Tibial nerve (tissue), 4 donors: ENCODE measurements at regions not wholly inside any gene's neighbourhood (a gene's known extent, or its start where the extent isn't known, plus 50 kb on each side); places are given as distances from the start of the nearest gene placed in this dataset.
A peak's percentile ranks its signal among the peaks of the same experiment; 100 is the strongest.

ENCODE experiments used
- DNase-seq, 2 donors: peaks; one replicate each; pipeline ENCODE4 v3.0.0-alpha.2; 2019; ENCODE audit warnings: low spot score in 2 of 2
- H3K27ac ChIP-seq, 4 donors: fragments of 200-600 bp; sonication (generic) in 3 of 4; one replicate each; pipeline ENCODE4 v1.5.1; 2017 to 2019; ENCODE audit warnings: mild to moderate bottlenecking in 1 of 4
- H3K27me3 ChIP-seq, 2 donors: fragments of 200-600 bp; sonication (generic) in 1 of 2; one replicate each; pipeline versions ENCODE4 v1.5.1 to v1.6.0; 2017 to 2019
- H3K36me3 ChIP-seq, 3 donors: fragments of 200-600 bp; sonication (generic); one replicate each; pipeline ENCODE4 v1.5.1; 2018 to 2019
- H3K4me1 ChIP-seq, 4 donors: fragments of 200-600 bp; sonication (generic) in 3 of 4; one replicate each; pipeline ENCODE4 v1.5.1; 2017 to 2019
- H3K4me3 ChIP-seq, 4 donors: fragments of 200-600 bp; sonication (generic) in 3 of 4; one replicate each; pipeline ENCODE4 v1.5.1; 2017 to 2019; ENCODE audit warnings: mild to moderate bottlenecking in 1 of 4, moderate library complexity in 1 of 4
- H3K9me3 ChIP-seq, 4 donors: fragments of 200-600 bp; sonication (generic) in 3 of 4; one replicate each; pipeline ENCODE4 v1.5.1; 2017 to 2019
- EP300 ChIP-seq, 2 donors: sonication (generic); formaldehyde crosslinking; IDR thresholded peaks; one replicate each; pipeline ENCODE4 v1.6.1; 2017; ENCODE audit warnings: antibody characterized with exemption in 2 of 2, mild to moderate bottlenecking in 1 of 2
- POLR2A ChIP-seq, 2 donors: fragments of 450-650 bp; IDR thresholded peaks; one replicate each; pipeline ENCODE4 v1.6.1; 2017; ENCODE audit warnings: antibody characterized with exemption in 2 of 2, mild to moderate bottlenecking in 2 of 2, moderate library complexity in 2 of 2
- WGBS, 2 donors: methylation state at CpG; one replicate each; pipeline ENCODE4 v1.1.5; 2018; 5-methylcytosine and 5-hydroxymethylcytosine counted together
- TF ChIP-seq, protein P1 (sequence below), 5 experiments: fragments of 200-600 bp in 3 of 5; fragments of 450-650 bp in 2 of 5; sonication (generic) in 3 of 5; IDR thresholded peaks; one replicate each; pipeline ENCODE4 v1.5.1; 2016 to 2019; ENCODE audit warnings: antibody characterized with exemption in 5 of 5, mild to moderate bottlenecking in 3 of 5, moderate library complexity in 2 of 5

DNA sequence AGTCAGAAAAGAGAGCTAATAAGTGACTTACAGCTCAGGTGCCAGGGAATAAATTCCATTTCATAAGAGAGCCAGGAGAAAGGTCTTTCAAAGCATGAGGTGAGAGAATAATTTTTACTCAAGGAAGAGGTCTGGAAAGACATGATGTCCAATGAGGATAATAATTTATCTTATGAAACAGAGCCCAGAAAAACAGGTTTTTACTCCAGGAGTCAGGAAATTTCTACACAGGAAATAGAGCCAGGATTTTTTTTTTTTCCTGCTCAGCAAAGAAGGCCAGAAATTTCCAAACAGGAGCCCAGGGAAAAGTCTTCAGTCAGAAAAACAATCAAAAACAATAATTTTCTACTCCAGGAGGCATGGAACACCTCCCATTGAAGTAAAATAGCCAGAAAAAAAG is 1185.7 kb upstream of the TSPY4 start:
- H3K36me3 ChIP-seq = no peaks in the 10 kb centered on the region
- H3K4me3 ChIP-seq = no peak overlapping the region
- TF ChIP-seq EP300 (IDR thresholded peaks at IDR 0.05) (peak in 1 of 2 donors; percentile 7), POLR2A (IDR thresholded peaks at IDR 0.05) (no peak)
- TF ChIP-seq, protein P1, sequence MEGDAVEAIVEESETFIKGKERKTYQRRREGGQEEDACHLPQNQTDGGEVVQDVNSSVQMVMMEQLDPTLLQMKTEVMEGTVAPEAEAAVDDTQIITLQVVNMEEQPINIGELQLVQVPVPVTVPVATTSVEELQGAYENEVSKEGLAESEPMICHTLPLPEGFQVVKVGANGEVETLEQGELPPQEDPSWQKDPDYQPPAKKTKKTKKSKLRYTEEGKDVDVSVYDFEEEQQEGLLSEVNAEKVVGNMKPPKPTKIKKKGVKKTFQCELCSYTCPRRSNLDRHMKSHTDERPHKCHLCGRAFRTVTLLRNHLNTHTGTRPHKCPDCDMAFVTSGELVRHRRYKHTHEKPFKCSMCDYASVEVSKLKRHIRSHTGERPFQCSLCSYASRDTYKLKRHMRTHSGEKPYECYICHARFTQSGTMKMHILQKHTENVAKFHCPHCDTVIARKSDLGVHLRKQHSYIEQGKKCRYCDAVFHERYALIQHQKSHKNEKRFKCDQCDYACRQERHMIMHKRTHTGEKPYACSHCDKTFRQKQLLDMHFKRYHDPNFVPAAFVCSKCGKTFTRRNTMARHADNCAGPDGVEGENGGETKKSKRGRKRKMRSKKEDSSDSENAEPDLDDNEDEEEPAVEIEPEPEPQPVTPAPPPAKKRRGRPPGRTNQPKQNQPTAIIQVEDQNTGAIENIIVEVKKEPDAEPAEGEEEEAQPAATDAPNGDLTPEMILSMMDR (IDR thresholded peaks at IDR 0.05) = no peak
- no peaks in the 10 kb centered on the region for H3K4me1 ChIP-seq
- DNase-seq = no peak
- no peaks in the 10 kb centered on the region for H3K9me3 ChIP-seq
- H3K27ac ChIP-seq = peak overlapping the region in 1 of 4 donors; percentile 49
- no peaks in the 10 kb centered on the region for H3K27me3 ChIP-seq

DNA sequence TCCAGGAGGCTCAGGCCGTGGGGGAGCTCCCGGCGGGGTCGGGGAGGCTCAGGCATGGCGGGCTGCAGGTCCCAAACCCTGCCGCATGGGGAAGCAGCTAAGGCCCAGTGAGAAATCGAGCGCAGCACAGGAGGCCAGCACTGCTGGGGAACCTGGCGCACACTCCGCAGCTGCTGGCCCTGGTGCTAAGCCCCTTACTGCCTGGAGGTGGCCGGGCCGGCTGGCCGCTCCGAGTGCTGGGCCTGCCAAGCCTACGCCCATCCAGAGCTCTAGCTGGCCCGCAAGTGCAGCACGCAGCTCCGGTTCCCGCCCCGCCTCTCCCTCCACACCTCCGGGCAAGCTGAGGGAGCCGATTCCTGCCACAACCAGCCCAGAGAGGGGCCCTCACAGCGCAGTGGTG is 1208.7 kb upstream of the TSPY4 start:
- Histone ChIP-seq H3K36me3 (no peaks in the 10 kb centered on the region), H3K27me3 (no peaks in the 10 kb centered on the region), H3K27ac (no peak overlapping the region), H3K4me3 (no peak overlapping the region), H3K4me1 (no peaks in the 10 kb centered on the region), H3K9me3 (no peaks in the 10 kb centered on the region)
- TF ChIP-seq EP300 (IDR thresholded peaks at IDR 0.05) (no peak), POLR2A (IDR thresholded peaks at IDR 0.05) (no peak)
- TF ChIP-seq, protein P1 (IDR thresholded peaks at IDR 0.05) = no peak
- no CpG with 5 or more reads among the region's 23 CpGs for WGBS, 2 donors
- DNase-seq = no peak

DNA sequence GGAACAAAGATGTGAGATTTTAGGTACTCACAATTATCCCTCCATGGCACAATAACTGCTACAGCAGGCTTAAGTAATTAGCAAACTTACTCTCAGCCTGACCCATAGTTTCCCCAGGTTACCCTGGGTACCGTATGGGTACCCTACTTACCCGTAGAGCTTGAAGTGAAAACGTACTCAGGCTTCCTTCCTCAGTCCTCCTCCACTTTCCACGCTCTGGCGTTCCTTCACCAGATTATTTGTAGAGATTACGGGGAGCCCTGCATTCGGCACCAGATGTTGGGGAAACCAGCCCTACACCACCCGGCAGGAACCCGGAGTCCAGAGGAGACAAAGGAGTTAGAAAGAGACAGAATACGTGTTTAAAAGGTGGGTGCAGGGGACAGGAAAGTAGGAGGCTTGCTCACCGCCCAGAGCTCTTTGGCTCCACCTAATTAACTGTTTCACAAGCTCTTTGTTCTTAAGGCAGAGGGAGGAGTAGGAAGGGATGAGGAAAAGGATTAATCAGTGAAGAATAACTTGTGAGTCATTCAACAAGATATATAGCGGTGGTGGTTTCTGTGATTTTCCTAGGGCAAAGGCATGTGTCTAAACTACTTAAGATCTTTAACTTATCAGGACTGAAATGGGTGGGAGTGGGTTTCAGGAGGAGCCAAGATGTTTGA is 1211.2 kb upstream of the TSPY4 start:
- no peak for DNase-seq
- Histone ChIP-seq H3K9me3 (no peaks in the 10 kb centered on the region), H3K4me3 (no peak overlapping the region), H3K27ac (no peak overlapping the region), H3K4me1 (no peaks in the 10 kb centered on the region), H3K27me3 (no peaks in the 10 kb centered on the region), H3K36me3 (no peaks in the 10 kb centered on the region)
- 79% methylated on average over 12 of the region's 12 CpGs; no CpG with 5 or more reads in 1 of the 2 donors for WGBS, 2 donors
- TF ChIP-seq EP300 (IDR thresholded peaks at IDR 0.05) (no peak), POLR2A (IDR thresholded peaks at IDR 0.05) (no peak)
- TF ChIP-seq, protein P1 (IDR thresholded peaks at IDR 0.05) = no peak

DNA sequence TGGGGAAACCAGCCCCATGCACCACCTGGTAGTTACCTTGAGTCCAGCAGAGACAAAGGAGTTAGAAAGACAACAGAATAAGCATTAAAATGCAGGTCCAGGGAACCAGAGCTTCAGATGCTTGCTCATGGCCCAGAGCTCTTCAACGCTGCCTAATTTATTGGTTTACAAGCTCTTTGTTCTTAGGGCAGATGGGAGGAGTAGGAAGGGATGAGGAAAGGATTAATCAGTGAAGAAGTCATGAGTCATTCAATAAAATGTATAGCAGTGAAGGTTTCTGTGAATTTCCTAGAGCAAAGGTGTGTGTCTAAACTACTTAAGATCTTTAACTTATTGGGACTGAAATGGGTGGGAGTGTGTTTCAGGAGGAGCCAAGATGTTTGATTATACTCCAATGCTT is 1210.3 kb upstream of the AMELY start:
- no peak overlapping the region for H3K4me3 ChIP-seq
- DNase-seq = no peak
- no peaks in the 10 kb centered on the region for H3K4me1 ChIP-seq
- H3K27ac ChIP-seq = no peak overlapping the region
- WGBS, 2 donors = 88% methylated on average over 1 of the region's 1 CpG; no CpG with 5 or more reads in 1 of the 2 donors
- TF ChIP-seq, protein P1 (IDR thresholded peaks at IDR 0.05) = no peak
- TF ChIP-seq POLR2A (IDR thresholded peaks at IDR 0.05) (no peak), EP300 (IDR thresholded peaks at IDR 0.05) (no peak)
- no peaks in the 10 kb centered on the region for H3K36me3 ChIP-seq
- no peaks in the 10 kb centered on the region for H3K27me3 ChIP-seq
- H3K9me3 ChIP-seq = no peaks in the 10 kb centered on the region

DNA sequence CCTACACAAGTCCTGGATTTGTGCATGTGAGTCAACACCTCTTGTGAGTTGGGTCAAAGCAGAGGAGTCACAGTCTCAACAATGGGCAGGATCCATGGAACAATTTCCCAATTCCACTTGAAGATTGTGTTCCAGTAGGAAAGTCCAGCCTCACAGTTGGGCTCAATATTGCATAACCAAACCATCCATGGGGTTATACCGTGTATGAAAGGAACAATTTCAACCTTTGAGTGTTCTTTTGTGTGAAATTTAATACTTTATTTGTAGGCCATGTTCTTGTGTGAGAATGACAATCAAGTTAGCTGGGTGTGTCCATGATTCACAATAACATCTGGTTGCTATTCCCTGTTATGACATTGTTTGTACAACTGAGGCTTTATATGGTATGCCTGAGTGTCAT is 1182.9 kb upstream of the AMELY start:
- H3K4me1 ChIP-seq = no peaks in the 10 kb centered on the region
- TF ChIP-seq EP300 (IDR thresholded peaks at IDR 0.05) (peak in 1 of 2 donors; percentile 72), POLR2A (IDR thresholded peaks at IDR 0.05) (no peak)
- TF ChIP-seq, protein P1 (IDR thresholded peaks at IDR 0.05) = no peak
- peak in 1 of 2 donors; percentile 6 for DNase-seq
- no peaks in the 10 kb centered on the region for H3K9me3 ChIP-seq
- no peak overlapping the region for H3K27ac ChIP-seq
- no peak overlapping the region for H3K4me3 ChIP-seq
- no peaks in the 10 kb centered on the region for H3K27me3 ChIP-seq
- WGBS, 2 donors = 50% methylated on average over 1 of the region's 1 CpG; no CpG with 5 or more reads in 1 of the 2 donors
- no peaks in the 10 kb centered on the region for H3K36me3 ChIP-seq
